Keratinocyte (primary cell): ENCODE measurements at regions not wholly inside any gene's neighbourhood (a gene's known extent, or its start where the extent isn't known, plus 50 kb on each side); places are given as distances from the start of the nearest gene placed in this dataset.

Experiments used
- CTCF ChIP-seq, 3 experiments: IDR thresholded peaks in 1 of 3; conservative IDR thresholded peaks in 1 of 3; optimal IDR thresholded peaks in 1 of 3; 2 replicates in 2 of 3; 3 replicates in 1 of 3; pipeline versions ENCODE3 to v1.5.1; 2011; ENCODE audit warnings: low read length in 3 of 3, mild to moderate bottlenecking in 3 of 3, moderate library complexity in 2 of 3, control low read depth in 1 of 3, inconsistent platforms in 1 of 3; ENCODE audit not compliant: insufficient read depth in 2 of 3; ENCODE audit errors: extremely low read depth in 1 of 3
- EZH2 ChIP-seq: IDR thresholded peaks from one replicate; pipeline ENCODE4 v1.6.1; 2012; ENCODE audit warnings: inconsistent platforms, mild to moderate bottlenecking, low read length, moderate library complexity

- TF ChIP-seq CTCF (optimal IDR thresholded peaks at IDR 0.05 in 1 of 3, IDR thresholded peaks at IDR 0.05 in 1 of 3, conservative IDR thresholded peaks at IDR 0.05 in 1 of 3; ENCODE audit: extremely low read depth in 1 of 3, insufficient read depth in 2 of 3, low read length in 3 of 3) (no peak), EZH2 (no peak)
These were observed 177.4 kb upstream of the RREB1 start for GRCh38 chr6:6930223-6930880.
